MCF 10A (cell line): ENCODE measurements at regions not wholly inside any gene's neighbourhood (a gene's known extent, or its start where the extent isn't known, plus 50 kb on each side); places are given as distances from the start of the nearest gene placed in this dataset.
"Not testable (repeated sequence)": the region's sequence is repeated elsewhere in the genome, so short reads cannot be mapped to it uniquely, and the experiment has no call there.

ENCODE experiments used
- BruUV-seq: library from RNA; stranded (reverse); fragments of 400-500 nt; replicated peaks from 2 replicates; lab custom pipeline; 2021; lab: Mats Ljungman, UMichigan
- CTCF ChIA-PET: fragments of 300-600 bp; sonication (Branson Sonifier 250); formaldehyde crosslinking; extraction: SDS; loops from one replicate; lab custom pipeline; 2021; ENCODE audit warnings: antibody characterized with exemption, inconsistent platforms; lab: Yijun Ruan, JAX
- POLR2A ChIA-PET: fragments of 300-600, 350-650 bp; sonication (Branson Sonifier 250); formaldehyde crosslinking; extraction: SDS; loops from one replicate; lab custom pipeline; 2020; ENCODE audit warnings: antibody characterized with exemption, inconsistent platforms; lab: Yijun Ruan, JAX
- DNase-seq: peaks from one replicate; pipeline ENCODE4 v3.0.0-alpha.2; 2018; ENCODE audit not compliant: unreplicated experiment
- H3K27ac Mint-ChIP-seq: one replicate; pipeline ENCODE4 v1.8.0; 2022; ENCODE audit warnings: mild to moderate bottlenecking, low read depth, mixed read lengths; ENCODE audit not compliant: unreplicated experiment
- H3K27me3 Mint-ChIP-seq: one replicate; pipeline ENCODE4 v1.8.0; 2022; ENCODE audit warnings: mixed read lengths; ENCODE audit not compliant: insufficient read depth, unreplicated experiment
- H3K36me3 Mint-ChIP-seq: one replicate; pipeline ENCODE4 v1.8.0; 2022; ENCODE audit warnings: mild to moderate bottlenecking, moderate library complexity, mixed read lengths; ENCODE audit not compliant: insufficient read depth, unreplicated experiment
- H3K4me1 Mint-ChIP-seq: one replicate; pipeline ENCODE4 v1.8.0; 2022; ENCODE audit warnings: mixed read lengths; ENCODE audit not compliant: insufficient read depth, unreplicated experiment
- H3K4me3 Mint-ChIP-seq: one replicate; pipeline ENCODE4 v1.8.0; 2022; ENCODE audit warnings: mild to moderate bottlenecking, moderate library complexity, mixed read lengths; ENCODE audit not compliant: unreplicated experiment
- H3K9me3 Mint-ChIP-seq: one replicate; pipeline ENCODE4 v1.8.0; 2022; ENCODE audit warnings: mixed read lengths; ENCODE audit not compliant: unreplicated experiment
- CTCF ChIP-seq: fragments of 200-600 bp; IDR thresholded peaks from one replicate; pipeline ENCODE4 v1.8.0; 2022; ENCODE audit warnings: antibody characterized with exemption, mild to moderate bottlenecking; ENCODE audit not compliant: unreplicated experiment
- intact Hi-C: fragments of 100-400 bp; cut with micrococcal nuclease; formaldehyde crosslinking; loops from 2 replicates; pipeline ENCODE4 v1.14.1; 2022

- H3K27ac Mint-ChIP-seq = no peak overlapping the region
- ChIA-PET CTCF (interaction anchor here (0.7 kb wide), 1 partner anchor 10 kb away, joined by 3 read pairs; no protein-coding TSS in a partner anchor), POLR2A (no interaction called here)
- no peak for TF ChIP-seq CTCF
- no TSS peak for BruUV-seq
- H3K4me3 Mint-ChIP-seq = no peak overlapping the region
- H3K4me1 Mint-ChIP-seq = no peaks in the 10 kb centered on the region
- intact Hi-C loops = no loop called here
- no peaks in the 10 kb centered on the region for H3K27me3 Mint-ChIP-seq
- no peaks in the 10 kb centered on the region for H3K36me3 Mint-ChIP-seq
- peaks cover 3% of the 10 kb centered on the region for H3K9me3 Mint-ChIP-seq
- DNase-seq = no peak
These were observed 139.2 kb downstream of the PCDH20 start for GRCh38 chr13:61276401-61276800.

GRCh38 chr13:61275736-61276135 lies 139.9 kb downstream of the PCDH20 start:
- no peak for TF ChIP-seq CTCF
- no peaks in the 10 kb centered on the region for H3K27me3 Mint-ChIP-seq
- BruUV-seq = no TSS peak

GRCh38 chr13:61275251-61275650 lies 140.4 kb downstream of the PCDH20 start:
- Mint-ChIP-seq H3K4me1 (no peaks in the 10 kb centered on the region), H3K27ac (no peak overlapping the region), H3K36me3 (no peaks in the 10 kb centered on the region), H3K27me3 (no peaks in the 10 kb centered on the region), H3K4me3 (no peak overlapping the region), H3K9me3 (no peaks in the 10 kb centered on the region)
- no peak for DNase-seq
- POLR2A ChIA-PET = no interaction called here
- no TSS peak for BruUV-seq
- intact Hi-C loops = no loop called here
- TF ChIP-seq CTCF = no peak
- CTCF ChIA-PET = interaction anchor here (0.7 kb wide), 1 partner anchor 149 kb away, joined by 3 read pairs; no protein-coding TSS in a partner anchor

More at GRCh38 chr13:61275736-61276135, 139.9 kb downstream of the PCDH20 start:
- Mint-ChIP-seq H3K9me3 (no peaks in the 10 kb centered on the region), H3K4me3 (no peak overlapping the region), H3K36me3 (no peaks in the 10 kb centered on the region), H3K27ac (no peak overlapping the region), H3K4me1 (no peaks in the 10 kb centered on the region)
- POLR2A ChIA-PET = no interaction called here
- intact Hi-C loops = no loop called here
- no peak for DNase-seq
- CTCF ChIA-PET = interaction anchor here (0.7 kb wide), 1 partner anchor 9 kb away, joined by 3 read pairs; no protein-coding TSS in a partner anchor

- H3K27me3 Mint-ChIP-seq, H3K4me3 Mint-ChIP-seq, DNase-seq, H3K4me1 Mint-ChIP-seq, H3K36me3 Mint-ChIP-seq, H3K27ac Mint-ChIP-seq, BruUV-seq, POLR2A ChIA-PET, H3K9me3 Mint-ChIP-seq, intact Hi-C loops: not testable (repeated sequence)
- CTCF ChIA-PET = interaction anchor here (0.6 kb wide), 1 partner anchor 9 kb away, joined by 3 read pairs; no protein-coding TSS in a partner anchor
These were observed 148.8 kb downstream of the PCDH20 start for GRCh38 chr13:61266896-61267295.
